Neural cell (in vitro differentiated cells): ENCODE measurements at regions not wholly inside any gene's neighbourhood (a gene's known extent, or its start where the extent isn't known, plus 50 kb on each side); places are given as distances from the start of the nearest gene placed in this dataset.

Experiments
- H2AFZ ChIP-seq: fragments of 200-600, 300-800 bp; sonication (generic), shearing (Covaris generic); 2 replicates; pipeline ENCODE4 v1.6.0; 2014; ENCODE audit warnings: low read depth, mild to moderate bottlenecking, antibody characterized with exemption, low read length, moderate library complexity
- H3F3A ChIP-seq: fragments of 200-600 bp; shearing (Covaris generic); 2 replicates; pipeline ENCODE4 v1.6.1; 2016; ENCODE audit warnings: mild to moderate bottlenecking, moderate library complexity, mixed read lengths, antibody characterized with exemption, low read length; ENCODE audit not compliant: insufficient read depth, poor library complexity, severe bottlenecking
- H3K27ac ChIP-seq: fragments of 200-600, 300-800 bp; sonication (generic), shearing (Covaris generic); 2 replicates; pipeline ENCODE4 v1.5.1; 2014; ENCODE audit warnings: mild to moderate bottlenecking, low read length, moderate library complexity
- H3K27me3 ChIP-seq: fragments of 300-800, 200-600 bp; sonication (generic), shearing (Covaris generic); 2 replicates; pipeline ENCODE4 v1.6.0; 2014; ENCODE audit warnings: mild to moderate bottlenecking, low read depth, low read length, moderate library complexity; ENCODE audit not compliant: insufficient read depth
- H3K36me3 ChIP-seq: fragments of 300-800, 200-600 bp; sonication (generic), shearing (Covaris generic); 2 replicates; pipeline ENCODE4 v1.5.1; 2014; ENCODE audit warnings: mild to moderate bottlenecking, antibody characterized with exemption, low read length, moderate library complexity; ENCODE audit not compliant: insufficient read depth
- H3K4me2 ChIP-seq: fragments of 300-800, 200-600 bp; sonication (generic), shearing (Covaris generic); 2 replicates; pipeline ENCODE4 v1.6.0; 2014; ENCODE audit warnings: mild to moderate bottlenecking, low read length
- H3K4me3 ChIP-seq: fragments of 300-800, 200-600 bp; sonication (generic), shearing (Covaris generic); 2 replicates; pipeline ENCODE4 v1.5.1; 2014; ENCODE audit warnings: mild to moderate bottlenecking, low read length, moderate library complexity
- H3K79me2 ChIP-seq: fragments of 200-600 bp; shearing (Covaris generic); replicated peaks from 2 replicates; pipeline ENCODE4 v1.6.0; 2014; ENCODE audit warnings: mild to moderate bottlenecking, low read length, moderate library complexity; ENCODE audit not compliant: insufficient read depth
- H3K9ac ChIP-seq: fragments of 300-800, 200-600 bp; sonication (generic), shearing (Covaris generic); 2 replicates; pipeline ENCODE4 v1.6.1; 2016; ENCODE audit warnings: mild to moderate bottlenecking, low read length, mixed read lengths
- H3K9me2 ChIP-seq: fragments of 200-600 bp; shearing (Covaris generic); 2 replicates; pipeline ENCODE4 v1.6.1; 2016; ENCODE audit warnings: mild to moderate bottlenecking, low read length, mixed read lengths; ENCODE audit not compliant: insufficient read depth
- H3K9me3 ChIP-seq: fragments of 200-600, 300-800 bp; sonication (generic), shearing (Covaris generic); 2 replicates; pipeline ENCODE4 v1.6.1; 2016; ENCODE audit warnings: mild to moderate bottlenecking, mixed run types, low read length, moderate library complexity, mixed read lengths
- H4K20me1 ChIP-seq: fragments of 200-600 bp; shearing (Covaris generic); 2 replicates; pipeline ENCODE4 v1.6.1; 2016; ENCODE audit warnings: mild to moderate bottlenecking, mixed run types; ENCODE audit not compliant: insufficient read depth
- CTCF ChIP-seq: fragments of 450-650 bp; IDR thresholded peaks from 2 replicates; pipeline ENCODE4 v1.5.1; 2014; ENCODE audit warnings: antibody characterized with exemption, mild to moderate bottlenecking, moderate library complexity; ENCODE audit not compliant: poor library complexity, severe bottlenecking
- EP300 ChIP-seq: fragments of 450-650 bp; conservative IDR thresholded peaks from 2 replicates; pipeline ENCODE4 v1.6.1; 2014; ENCODE audit warnings: antibody characterized with exemption, mild to moderate bottlenecking, moderate library complexity; ENCODE audit not compliant: poor library complexity, severe bottlenecking
- EZH2 ChIP-seq: fragments of 200-600, 300-800 bp; shearing (Covaris generic), sonication (generic); IDR thresholded peaks from 2 replicates; pipeline ENCODE4 v1.6.1; 2014; ENCODE audit warnings: antibody characterized with exemption, low read length, borderline replicate concordance, mild to moderate bottlenecking; ENCODE audit not compliant: insufficient read depth, poor library complexity, severe bottlenecking
- MXI1 ChIP-seq: fragments of 450-650 bp; conservative IDR thresholded peaks from 2 replicates; pipeline ENCODE4 v1.6.1; 2014; ENCODE audit warnings: antibody characterized with exemption, mild to moderate bottlenecking; ENCODE audit not compliant: poor library complexity, severe bottlenecking
- POLR2AphosphoS5 ChIP-seq: IDR thresholded peaks from 2 replicates; pipeline ENCODE4 v1.6.1; 2012
- RAD21 ChIP-seq: fragments of 450-650 bp; conservative IDR thresholded peaks from 2 replicates; pipeline ENCODE4 v1.6.1; 2014; ENCODE audit warnings: antibody characterized with exemption, mild to moderate bottlenecking, moderate library complexity
- SMC3 ChIP-seq: fragments of 450-650 bp; conservative IDR thresholded peaks from 2 replicates; pipeline ENCODE4 v1.6.1; 2014; ENCODE audit warnings: antibody characterized with exemption, mild to moderate bottlenecking, moderate library complexity; ENCODE audit not compliant: poor library complexity
- TAF1 ChIP-seq: IDR thresholded peaks from 2 replicates; pipeline ENCODE4 v1.6.1; 2012; ENCODE audit warnings: low read depth
- TF ChIP-seq, protein P1 (sequence below): IDR thresholded peaks from 2 replicates; pipeline ENCODE4 v1.6.1; 2012; ENCODE audit warnings: borderline replicate concordance

- Histone ChIP-seq H3K9me2 (no peaks in the 10 kb centered on the region), H2AFZ (no peak overlapping the region), H3K27ac (no peak overlapping the region), H3K4me3 (no peak overlapping the region), H3K27me3 (no peaks in the 10 kb centered on the region), H3F3A (no peaks in the 10 kb centered on the region), H4K20me1 (no peaks in the 10 kb centered on the region), H3K9me3 (no peaks in the 10 kb centered on the region), H3K9ac (no peak overlapping the region), H3K36me3 (no peaks in the 10 kb centered on the region), H3K79me2 (no peaks in the 10 kb centered on the region), H3K4me2 (no peak overlapping the region)
- no peak for TF ChIP-seq TAF1
These were observed 370.3 kb downstream of the SOX9 start for GRCh38 chr17:72491102-72491501.

DNA sequence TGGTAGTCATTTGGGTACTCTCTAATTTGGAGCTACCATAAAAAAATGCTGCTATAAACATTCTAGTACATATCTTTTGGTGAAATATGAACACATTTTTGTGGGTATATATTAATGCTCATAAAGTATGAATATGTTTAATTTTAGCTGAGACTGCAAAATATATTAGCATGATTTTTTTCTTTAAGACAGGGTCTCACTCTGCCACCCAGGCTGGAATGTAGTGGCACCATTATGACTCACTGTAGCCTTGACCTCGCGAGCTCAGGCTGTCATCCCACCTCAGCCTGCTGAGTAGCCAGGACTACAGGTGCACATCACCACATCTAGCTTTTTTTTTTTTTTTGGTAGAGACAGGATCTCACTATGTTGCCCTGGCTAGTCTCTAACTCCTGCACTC lies 371.7 kb downstream of the SOX9 start:
- H3K9me3 ChIP-seq = no peaks in the 10 kb centered on the region
- no peak for TF ChIP-seq RAD21
- TF ChIP-seq EP300 = no peak
- no peak for TF ChIP-seq CTCF
- TF ChIP-seq TAF1 = no peak
- no peak for TF ChIP-seq EZH2
- TF ChIP-seq, protein P1, sequence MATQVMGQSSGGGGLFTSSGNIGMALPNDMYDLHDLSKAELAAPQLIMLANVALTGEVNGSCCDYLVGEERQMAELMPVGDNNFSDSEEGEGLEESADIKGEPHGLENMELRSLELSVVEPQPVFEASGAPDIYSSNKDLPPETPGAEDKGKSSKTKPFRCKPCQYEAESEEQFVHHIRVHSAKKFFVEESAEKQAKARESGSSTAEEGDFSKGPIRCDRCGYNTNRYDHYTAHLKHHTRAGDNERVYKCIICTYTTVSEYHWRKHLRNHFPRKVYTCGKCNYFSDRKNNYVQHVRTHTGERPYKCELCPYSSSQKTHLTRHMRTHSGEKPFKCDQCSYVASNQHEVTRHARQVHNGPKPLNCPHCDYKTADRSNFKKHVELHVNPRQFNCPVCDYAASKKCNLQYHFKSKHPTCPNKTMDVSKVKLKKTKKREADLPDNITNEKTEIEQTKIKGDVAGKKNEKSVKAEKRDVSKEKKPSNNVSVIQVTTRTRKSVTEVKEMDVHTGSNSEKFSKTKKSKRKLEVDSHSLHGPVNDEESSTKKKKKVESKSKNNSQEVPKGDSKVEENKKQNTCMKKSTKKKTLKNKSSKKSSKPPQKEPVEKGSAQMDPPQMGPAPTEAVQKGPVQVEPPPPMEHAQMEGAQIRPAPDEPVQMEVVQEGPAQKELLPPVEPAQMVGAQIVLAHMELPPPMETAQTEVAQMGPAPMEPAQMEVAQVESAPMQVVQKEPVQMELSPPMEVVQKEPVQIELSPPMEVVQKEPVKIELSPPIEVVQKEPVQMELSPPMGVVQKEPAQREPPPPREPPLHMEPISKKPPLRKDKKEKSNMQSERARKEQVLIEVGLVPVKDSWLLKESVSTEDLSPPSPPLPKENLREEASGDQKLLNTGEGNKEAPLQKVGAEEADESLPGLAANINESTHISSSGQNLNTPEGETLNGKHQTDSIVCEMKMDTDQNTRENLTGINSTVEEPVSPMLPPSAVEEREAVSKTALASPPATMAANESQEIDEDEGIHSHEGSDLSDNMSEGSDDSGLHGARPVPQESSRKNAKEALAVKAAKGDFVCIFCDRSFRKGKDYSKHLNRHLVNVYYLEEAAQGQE = no peak
- no peak for TF ChIP-seq SMC3
- no peak for TF ChIP-seq POLR2AphosphoS5
- TF ChIP-seq MXI1 = no peak
- H3K27me3 ChIP-seq = no peaks in the 10 kb centered on the region
- no peaks in the 10 kb centered on the region for H4K20me1 ChIP-seq
- H2AFZ ChIP-seq = no peak overlapping the region
- H3K4me3 ChIP-seq = no peak overlapping the region
- H3K79me2 ChIP-seq = no peaks in the 10 kb centered on the region
- H3K36me3 ChIP-seq = no peaks in the 10 kb centered on the region
- H3F3A ChIP-seq = no peaks in the 10 kb centered on the region
- H3K27ac ChIP-seq = no peak overlapping the region
- H3K9ac ChIP-seq = no peak overlapping the region
- no peak overlapping the region for H3K4me2 ChIP-seq
- H3K9me2 ChIP-seq = no peaks in the 10 kb centered on the region

DNA sequence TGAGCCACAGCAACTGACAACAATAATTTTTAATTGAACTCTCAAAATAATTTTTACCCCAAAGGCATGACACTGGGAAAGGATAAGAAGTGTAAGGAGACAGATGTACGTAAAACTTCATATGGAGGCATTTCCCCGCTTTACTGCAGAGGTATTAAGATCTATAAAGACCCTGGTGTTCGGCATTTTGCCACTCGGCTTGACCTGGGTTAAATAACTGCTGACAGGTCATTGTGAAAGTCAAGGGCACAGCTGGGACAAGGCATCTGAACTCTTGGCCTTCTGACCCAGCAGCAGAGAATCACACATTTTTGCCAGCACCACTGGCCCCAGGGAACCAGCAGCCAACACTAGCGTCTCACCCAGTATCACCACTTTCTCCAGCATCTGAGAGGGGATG lies 372.1 kb downstream of the SOX9 start:
- Histone ChIP-seq H4K20me1 (no peaks in the 10 kb centered on the region), H3K27ac (no peak overlapping the region), H3K9me3 (no peaks in the 10 kb centered on the region), H3K36me3 (no peaks in the 10 kb centered on the region), H3K9ac (no peak overlapping the region), H3K4me2 (no peak overlapping the region), H3K4me3 (no peak overlapping the region), H3K27me3 (no peaks in the 10 kb centered on the region), H2AFZ (no peak overlapping the region), H3K79me2 (no peaks in the 10 kb centered on the region), H3F3A (no peaks in the 10 kb centered on the region), H3K9me2 (no peaks in the 10 kb centered on the region)
- TF ChIP-seq MXI1 (no peak), EZH2 (no peak), SMC3 (no peak), RAD21 (no peak), POLR2AphosphoS5 (no peak), TAF1 (no peak), CTCF (no peak), EP300 (no peak)
- TF ChIP-seq, protein P1 = no peak
